HL-60 (cell line): ENCODE measurements at regions not wholly inside any gene's neighbourhood (a gene's known extent, or its start where the extent isn't known, plus 50 kb on each side); places are given as distances from the start of the nearest gene placed in this dataset.

Experiments used
- CTCF ChIP-seq: IDR thresholded peaks from one replicate; pipeline ENCODE4 v1.5.1; 2011; ENCODE audit warnings: low read length, control low read depth, inconsistent platforms; ENCODE audit not compliant: insufficient read depth
- POLR2AphosphoS5 ChIP-seq: IDR thresholded peaks from 2 replicates; pipeline ENCODE4 v1.6.1; 2012; ENCODE audit warnings: low read depth
- REST ChIP-seq: IDR thresholded peaks from 2 replicates; pipeline ENCODE4 v1.6.1; 2012; ENCODE audit warnings: low read depth; ENCODE audit not compliant: insufficient replicate concordance

DNA sequence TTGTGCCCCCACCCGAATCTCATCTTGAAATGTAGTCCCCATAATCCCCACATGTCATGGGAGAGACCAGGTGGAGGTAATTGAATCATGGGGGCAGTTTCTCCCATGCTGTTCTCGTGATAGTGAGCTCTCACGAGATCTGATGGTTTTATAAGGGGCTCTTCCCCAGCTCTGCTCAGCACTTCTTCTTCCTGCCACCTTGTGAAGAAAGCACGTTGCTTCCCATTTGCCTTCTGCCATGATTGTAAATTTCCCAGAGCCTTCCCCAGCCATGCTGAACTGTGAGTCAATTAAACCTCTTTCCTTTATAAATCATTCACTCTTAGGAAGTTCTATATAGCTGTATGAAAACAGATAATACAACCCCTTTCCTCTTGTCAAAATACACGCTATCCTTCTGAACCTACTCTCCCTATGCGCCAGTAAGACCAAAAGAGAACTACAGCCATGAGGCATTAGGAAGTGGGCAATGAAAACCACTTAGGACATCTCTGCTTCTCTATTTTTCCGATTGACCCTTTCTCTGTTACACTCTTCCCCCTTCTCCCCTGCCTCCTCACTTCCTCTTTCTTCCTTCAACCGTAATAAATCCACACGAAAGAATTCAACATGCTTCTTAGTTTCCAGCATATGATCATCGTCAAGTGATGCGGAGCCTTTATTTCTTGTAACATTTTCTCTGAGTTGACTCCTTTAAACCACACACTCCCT is 101.2 kb upstream of the WDR11 start:
- TF ChIP-seq CTCF: no peak
- peak; percentile 36; the same call in 1 of the 2 replicates for TF ChIP-seq POLR2AphosphoS5
- TF ChIP-seq REST: no peak
